PC-9 (cell line): ENCODE measurements at regions not wholly inside any gene's neighbourhood (a gene's known extent, or its start where the extent isn't known, plus 50 kb on each side); places are given as distances from the start of the nearest gene placed in this dataset.

Experiments used
- BruUV-seq: library from RNA; stranded (reverse); fragments of 400-500 nt; replicated peaks from 2 replicates; lab custom pipeline; 2021; lab: Mats Ljungman, UMichigan
- CTCF ChIA-PET: fragments of 300-600 bp; sonication (Branson Sonifier 250); formaldehyde crosslinking; loops from one replicate; lab custom pipeline; 2022; ENCODE audit warnings: antibody characterized with exemption; lab: Charles Lee
- POLR2A ChIA-PET: fragments of 300-600 bp; sonication (Branson Sonifier 250); formaldehyde crosslinking; loops from one replicate; lab custom pipeline; 2022; ENCODE audit warnings: antibody characterized with exemption; ENCODE audit not compliant: unreplicated experiment; lab: Charles Lee
- DNase-seq, 2 experiments: peaks; one replicate each; pipeline versions ENCODE4 v3.0.0 to v3.0.0-alpha.2; 2015 to 2022; ENCODE audit warnings: mixed read lengths in 1 of 2
- H2AFZ ChIP-seq: fragments of 200-600 bp; sonication (generic); 2 replicates; pipeline ENCODE4 v1.8.1; 2017; ENCODE audit warnings: antibody characterized with exemption
- H3F3A ChIP-seq: fragments of 200-600 bp; sonication (generic); 2 replicates; pipeline ENCODE4 v1.8.1; 2017; ENCODE audit warnings: antibody characterized with exemption, mild to moderate bottlenecking, low read depth; ENCODE audit not compliant: insufficient read depth
- H3K27ac ChIP-seq: fragments of 200-600 bp; sonication (generic); 2 replicates; pipeline ENCODE4 v1.6.1; 2016; ENCODE audit warnings: mixed run types
- H3K27me3 ChIP-seq: fragments of 200-600 bp; sonication (generic); 2 replicates; pipeline ENCODE4 v1.6.1; 2016; ENCODE audit warnings: low read depth, mixed run types; ENCODE audit not compliant: insufficient read depth
- H3K36me3 ChIP-seq: fragments of 200-600 bp; sonication (generic); 2 replicates; pipeline ENCODE4 v1.6.1; 2016; ENCODE audit warnings: low read depth, mixed run types
- H3K4me1 ChIP-seq: fragments of 200-600 bp; sonication (generic); replicated peaks from 2 replicates; pipeline ENCODE4 v1.6.1; 2016; ENCODE audit warnings: mixed run types; ENCODE audit not compliant: insufficient read depth
- H3K4me2 ChIP-seq: fragments of 200-600 bp; sonication (generic); 2 replicates; pipeline ENCODE4 v1.6.1; 2017; ENCODE audit warnings: mixed run types
- H3K4me3 ChIP-seq: fragments of 200-600 bp; sonication (generic); 2 replicates; pipeline ENCODE4 v1.6.1; 2016; ENCODE audit warnings: mixed run types
- H3K79me2 ChIP-seq: fragments of 200-600 bp; sonication (generic); 2 replicates; pipeline ENCODE4 v1.6.1; 2017; ENCODE audit warnings: low read depth, mixed run types
- H3K9me2 ChIP-seq: fragments of 200-600 bp; sonication (generic); 2 replicates; pipeline ENCODE4 v1.8.1; 2017; ENCODE audit warnings: mild to moderate bottlenecking; ENCODE audit not compliant: insufficient read depth
- H3K9me3 ChIP-seq: fragments of 200-600 bp; sonication (generic); 2 replicates; pipeline ENCODE4 v1.8.1; 2016; ENCODE audit warnings: low read depth; ENCODE audit not compliant: insufficient read depth
- H4K20me1 ChIP-seq: fragments of 200-600 bp; sonication (generic); 2 replicates; pipeline ENCODE4 v1.8.1; 2017; ENCODE audit not compliant: insufficient read depth
- EZH2 ChIP-seq: fragments of 200-600 bp; sonication (generic); IDR thresholded peaks from 2 replicates; pipeline ENCODE4 v1.8.0; 2017; ENCODE audit warnings: antibody characterized with exemption, low read depth
- intact Hi-C: fragments of 100-400 bp; cut with micrococcal nuclease; formaldehyde crosslinking; loops from one replicate; pipeline ENCODE4 v1.10.0; 2022; ENCODE audit not compliant: unreplicated experiment
- TF ChIP-seq, protein P1 (sequence below): fragments of 200-600 bp; sonication (generic); conservative IDR thresholded peaks from 2 replicates; pipeline ENCODE4 v1.6.1; 2017; ENCODE audit warnings: mixed run types, antibody characterized with exemption, mild to moderate bottlenecking, moderate library complexity

DNA sequence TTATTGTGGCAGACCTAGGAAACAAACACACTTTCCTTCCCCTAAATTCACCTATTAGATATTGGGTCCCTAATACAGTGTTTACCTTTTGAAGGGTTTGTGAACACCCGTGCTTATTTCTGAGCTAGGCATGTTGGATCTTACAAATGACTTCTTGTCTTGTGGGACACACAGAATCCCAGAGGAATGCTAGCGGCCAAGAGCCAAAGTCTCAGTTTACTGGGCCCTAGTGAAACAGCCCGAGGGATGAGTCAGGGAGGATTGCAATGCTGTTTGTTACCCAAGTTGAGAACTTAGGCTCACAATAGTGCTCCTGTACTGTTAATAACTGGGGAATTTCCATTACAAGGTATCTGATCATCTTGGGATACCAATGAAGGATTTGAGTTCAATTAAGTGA lies 100.1 kb upstream of the AKT3 start:
- H3K4me3 ChIP-seq, result no peak overlapping the region
- DNase-seq, result peak; percentile 34 to 90
- ChIA-PET POLR2A (interaction anchor here (0.6 to 1.0 kb wide), 2 partner anchors 25 to 352 kb away, joined by 4 to 7 read pairs; no protein-coding TSS in a partner anchor), CTCF (no interaction called here)
- H3K36me3 ChIP-seq, result no peaks in the 10 kb centered on the region
- H3K79me2 ChIP-seq, result no peaks in the 10 kb centered on the region
- peak overlapping the region; percentile 29; the same call in 1 of the 2 replicates for H3K4me2 ChIP-seq
- peaks cover 5% of the 10 kb centered on the region; the same call in 1 of the 2 replicates for H3F3A ChIP-seq
- no peaks in the 10 kb centered on the region for H3K9me3 ChIP-seq
- H3K27ac ChIP-seq, result peak overlapping the region; percentile 31
- no peaks in the 10 kb centered on the region for H3K27me3 ChIP-seq
- TF ChIP-seq EZH2, result no peak
- TF ChIP-seq, protein P1, sequence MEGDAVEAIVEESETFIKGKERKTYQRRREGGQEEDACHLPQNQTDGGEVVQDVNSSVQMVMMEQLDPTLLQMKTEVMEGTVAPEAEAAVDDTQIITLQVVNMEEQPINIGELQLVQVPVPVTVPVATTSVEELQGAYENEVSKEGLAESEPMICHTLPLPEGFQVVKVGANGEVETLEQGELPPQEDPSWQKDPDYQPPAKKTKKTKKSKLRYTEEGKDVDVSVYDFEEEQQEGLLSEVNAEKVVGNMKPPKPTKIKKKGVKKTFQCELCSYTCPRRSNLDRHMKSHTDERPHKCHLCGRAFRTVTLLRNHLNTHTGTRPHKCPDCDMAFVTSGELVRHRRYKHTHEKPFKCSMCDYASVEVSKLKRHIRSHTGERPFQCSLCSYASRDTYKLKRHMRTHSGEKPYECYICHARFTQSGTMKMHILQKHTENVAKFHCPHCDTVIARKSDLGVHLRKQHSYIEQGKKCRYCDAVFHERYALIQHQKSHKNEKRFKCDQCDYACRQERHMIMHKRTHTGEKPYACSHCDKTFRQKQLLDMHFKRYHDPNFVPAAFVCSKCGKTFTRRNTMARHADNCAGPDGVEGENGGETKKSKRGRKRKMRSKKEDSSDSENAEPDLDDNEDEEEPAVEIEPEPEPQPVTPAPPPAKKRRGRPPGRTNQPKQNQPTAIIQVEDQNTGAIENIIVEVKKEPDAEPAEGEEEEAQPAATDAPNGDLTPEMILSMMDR, result no peak
- H4K20me1 ChIP-seq, result no peaks in the 10 kb centered on the region
- H2AFZ ChIP-seq, result no peak overlapping the region; the same call in 1 of the 2 replicates
- H3K9me2 ChIP-seq, result no peaks in the 10 kb centered on the region
- intact Hi-C loops, result loop anchor here (10.0 kb wide), 1 partner anchor 605 kb away; no protein-coding TSS in a partner anchor
- peaks cover 19% of the 10 kb centered on the region for H3K4me1 ChIP-seq
- BruUV-seq, result no TSS peak

DNA sequence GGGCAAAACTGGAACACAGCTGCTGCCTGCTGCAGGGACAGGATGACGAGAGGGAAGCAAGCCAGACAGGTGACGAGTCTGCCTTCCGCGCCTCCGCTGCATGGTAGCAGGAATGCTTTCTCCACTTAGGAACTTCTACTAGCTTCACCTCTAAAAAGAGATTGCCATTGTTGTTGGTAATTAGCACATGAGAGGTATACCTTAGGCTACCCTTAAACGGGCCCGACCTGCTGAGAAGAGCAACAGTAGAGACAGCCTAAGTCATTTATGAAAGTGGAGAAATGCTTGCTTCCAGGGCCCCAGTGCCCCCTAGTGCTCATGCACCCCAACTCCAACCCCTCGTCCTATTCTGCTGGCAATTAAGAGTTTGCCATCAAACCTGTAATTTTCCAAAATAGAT lies 96.9 kb upstream of the AKT3 start:
- Histone ChIP-seq H3K4me3 (no peak overlapping the region), H3K4me2 (no peak overlapping the region), H3K4me1 (peaks cover 19% of the 10 kb centered on the region), H3K9me2 (no peaks in the 10 kb centered on the region), H4K20me1 (no peaks in the 10 kb centered on the region), H3K27ac (no peak overlapping the region), H2AFZ (no peak overlapping the region), H3K36me3 (no peaks in the 10 kb centered on the region), H3K9me3 (no peaks in the 10 kb centered on the region), H3F3A (peaks cover 5% of the 10 kb centered on the region; the same call in 1 of the 2 replicates), H3K27me3 (no peaks in the 10 kb centered on the region), H3K79me2 (no peaks in the 10 kb centered on the region)
- TF ChIP-seq EZH2, result no peak
- TF ChIP-seq, protein P1, result peak; percentile 69
- intact Hi-C loops, result loop anchor here (5.0 kb wide), 1 partner anchor 325 kb away; no protein-coding TSS in a partner anchor
- no TSS peak for BruUV-seq
- DNase-seq, result no peak
- ChIA-PET CTCF (interaction anchor here (0.6 kb wide), 1 partner anchor 162 kb away, joined by 3 read pairs; no protein-coding TSS in a partner anchor), POLR2A (no interaction called here)

DNA sequence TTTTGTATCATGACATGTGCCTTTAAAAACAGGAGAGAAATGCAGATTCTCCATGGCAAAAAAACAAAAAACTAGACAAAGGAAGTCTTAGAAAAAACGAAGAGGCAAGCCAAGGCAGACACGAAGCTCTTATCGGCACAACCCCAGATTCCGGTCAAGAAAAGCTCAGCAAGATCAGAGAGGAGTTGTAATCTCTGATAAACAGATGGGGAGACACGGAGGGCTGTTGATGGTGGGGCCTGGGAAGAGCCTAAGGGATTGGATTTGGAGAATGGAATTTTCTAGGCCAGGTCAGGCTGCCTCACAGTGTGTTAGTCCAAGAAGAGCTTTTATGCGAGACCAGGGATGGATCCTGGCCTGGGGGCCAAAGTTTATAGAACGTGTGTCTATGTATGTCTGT lies 96.2 kb upstream of the AKT3 start:
- H3K27me3 ChIP-seq, result no peaks in the 10 kb centered on the region
- H3K27ac ChIP-seq, result no peak overlapping the region
- POLR2A ChIA-PET, result no interaction called here
- no peaks in the 10 kb centered on the region for H3K36me3 ChIP-seq
- intact Hi-C loops, result loop anchor here (5.0 kb wide), 1 partner anchor 326 kb away; no protein-coding TSS in a partner anchor
- TF ChIP-seq EZH2, result no peak
- TF ChIP-seq, protein P1, result no peak
- no peak for DNase-seq
- CTCF ChIA-PET, result interaction anchor here (0.6 kb wide), 1 partner anchor 162 kb away, joined by 3 read pairs; no protein-coding TSS in a partner anchor
- H2AFZ ChIP-seq, result no peak overlapping the region
- no peaks in the 10 kb centered on the region for H3K9me2 ChIP-seq
- no peaks in the 10 kb centered on the region for H3K9me3 ChIP-seq
- H3F3A ChIP-seq, result peaks cover 5% of the 10 kb centered on the region; the same call in 1 of the 2 replicates
- no peaks in the 10 kb centered on the region for H4K20me1 ChIP-seq
- H3K79me2 ChIP-seq, result no peaks in the 10 kb centered on the region
- peaks cover 19% of the 10 kb centered on the region for H3K4me1 ChIP-seq
- BruUV-seq, result no TSS peak
- H3K4me2 ChIP-seq, result no peak overlapping the region
- no peak overlapping the region for H3K4me3 ChIP-seq
